ENCODE measurements at regions not wholly inside any gene's neighbourhood (a gene's known extent, or its start where the extent isn't known, plus 50 kb on each side); places are given as distances from the start of the nearest gene placed in this dataset.

- DNase-seq (no peak), ATAC-seq (no peak)
- intact Hi-C loops (cut with DNase I), result no loop called here
These were observed 124.9 kb downstream of the GLI2 start for GRCh38 chr2:120860579-120860922.

- intact Hi-C loops (cut with DNase I), result no loop called here
- no peak for ATAC-seq
- DNase-seq, result no peak
These were observed 125.5 kb downstream of the GLI2 start for GRCh38 chr2:120861191-120861575.

- intact Hi-C loops (cut with DNase I), result no loop called here
- ATAC-seq, result no peak
- peak; percentile 15 for DNase-seq
These were observed 126.0 kb downstream of the GLI2 start for GRCh38 chr2:120861576-120862191.

GRCh38 chr2:120862201-120863060, 126.8 kb downstream of the GLI2 start:
- no peak for ATAC-seq
- intact Hi-C loops (cut with DNase I), result no loop called here

GRCh38 chr2:120863146-120863545, 127.5 kb downstream of the GLI2 start:
- ATAC-seq (no peak), DNase-seq (no peak)
- intact Hi-C loops (cut with DNase I), result no loop called here

More at GRCh38 chr2:120862201-120863060, 126.8 kb downstream of the GLI2 start:
- DNase-seq, result peak; percentile 14

DNA sequence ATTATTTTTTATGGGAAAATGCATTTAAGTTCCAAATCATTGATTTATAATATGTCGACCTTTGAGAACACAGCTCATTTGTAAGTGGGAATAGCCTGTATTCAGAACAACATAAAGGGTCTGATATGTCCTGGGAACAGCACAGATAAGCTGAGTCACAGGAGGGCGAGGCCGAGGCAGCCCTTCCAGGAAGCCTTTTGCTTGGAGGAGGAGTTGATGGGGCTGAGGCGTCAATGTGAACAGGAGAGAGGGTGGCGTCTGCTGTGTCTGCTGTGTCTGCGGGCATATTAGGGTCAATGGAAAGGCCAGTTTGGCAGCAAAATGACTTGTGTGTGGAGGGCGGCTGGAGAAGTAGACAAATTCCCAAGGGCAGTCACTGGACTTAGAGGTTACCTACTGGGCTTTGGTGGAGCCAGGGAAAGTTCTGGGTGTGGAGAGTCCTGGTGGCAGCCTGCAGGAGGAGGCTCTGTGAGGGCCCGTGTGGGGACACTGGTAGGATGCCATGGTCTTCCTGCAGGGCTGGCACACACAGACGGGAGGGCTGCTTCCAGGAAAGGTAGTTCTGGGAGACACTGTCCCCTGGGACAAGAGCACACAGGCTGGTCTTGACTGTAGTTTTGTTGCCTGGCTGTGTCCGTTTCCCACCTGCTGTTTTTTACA, 128.1 kb downstream of the GLI2 start:
- peak; percentile 70 for DNase-seq
- intact Hi-C loops (cut with DNase I), result no loop called here

DNA sequence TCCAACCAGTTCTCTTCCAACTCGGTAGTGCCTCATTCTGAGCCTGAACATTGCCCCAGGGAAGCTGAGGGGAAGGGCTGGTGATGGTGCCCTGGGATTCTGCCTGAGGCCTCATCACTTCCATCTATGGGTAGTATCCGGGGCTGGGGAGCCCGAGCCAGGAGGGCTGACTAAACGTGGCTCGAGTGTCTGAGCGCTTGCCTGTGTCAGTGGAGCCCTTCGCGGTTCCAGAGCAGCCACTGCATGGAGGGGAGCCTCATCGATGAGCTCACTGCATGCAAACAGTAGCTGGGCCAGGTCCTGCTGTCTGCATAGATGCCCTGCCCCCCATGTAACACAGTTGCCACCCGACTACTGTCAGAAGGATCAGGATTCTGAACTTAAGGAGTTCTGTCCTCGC, 129.3 kb downstream of the GLI2 start:
- no peak for ATAC-seq
- DNase-seq, result no peak
- intact Hi-C loops (cut with DNase I), result no loop called here

More for the DNA sequence above, 128.1 kb downstream of the GLI2 start:
- ATAC-seq, result peak in 1 of 2 donors; percentile 53

GRCh38 chr2:120865656-120866055, 130.0 kb downstream of the GLI2 start:
- DNase-seq, result no peak

GRCh38 chr2:120866071-120866470, 130.4 kb downstream of the GLI2 start:
- ATAC-seq, result no peak
- DNase-seq, result no peak
- intact Hi-C loops (cut with DNase I), result no loop called here

More at GRCh38 chr2:120865656-120866055, 130.0 kb downstream of the GLI2 start:
- intact Hi-C loops (cut with DNase I), result no loop called here
- no peak for ATAC-seq

GRCh38 chr2:120866483-120867140, 130.9 kb downstream of the GLI2 start:
- no peak for DNase-seq
- intact Hi-C loops (cut with DNase I), result no loop called here
- ATAC-seq, result no peak

DNA sequence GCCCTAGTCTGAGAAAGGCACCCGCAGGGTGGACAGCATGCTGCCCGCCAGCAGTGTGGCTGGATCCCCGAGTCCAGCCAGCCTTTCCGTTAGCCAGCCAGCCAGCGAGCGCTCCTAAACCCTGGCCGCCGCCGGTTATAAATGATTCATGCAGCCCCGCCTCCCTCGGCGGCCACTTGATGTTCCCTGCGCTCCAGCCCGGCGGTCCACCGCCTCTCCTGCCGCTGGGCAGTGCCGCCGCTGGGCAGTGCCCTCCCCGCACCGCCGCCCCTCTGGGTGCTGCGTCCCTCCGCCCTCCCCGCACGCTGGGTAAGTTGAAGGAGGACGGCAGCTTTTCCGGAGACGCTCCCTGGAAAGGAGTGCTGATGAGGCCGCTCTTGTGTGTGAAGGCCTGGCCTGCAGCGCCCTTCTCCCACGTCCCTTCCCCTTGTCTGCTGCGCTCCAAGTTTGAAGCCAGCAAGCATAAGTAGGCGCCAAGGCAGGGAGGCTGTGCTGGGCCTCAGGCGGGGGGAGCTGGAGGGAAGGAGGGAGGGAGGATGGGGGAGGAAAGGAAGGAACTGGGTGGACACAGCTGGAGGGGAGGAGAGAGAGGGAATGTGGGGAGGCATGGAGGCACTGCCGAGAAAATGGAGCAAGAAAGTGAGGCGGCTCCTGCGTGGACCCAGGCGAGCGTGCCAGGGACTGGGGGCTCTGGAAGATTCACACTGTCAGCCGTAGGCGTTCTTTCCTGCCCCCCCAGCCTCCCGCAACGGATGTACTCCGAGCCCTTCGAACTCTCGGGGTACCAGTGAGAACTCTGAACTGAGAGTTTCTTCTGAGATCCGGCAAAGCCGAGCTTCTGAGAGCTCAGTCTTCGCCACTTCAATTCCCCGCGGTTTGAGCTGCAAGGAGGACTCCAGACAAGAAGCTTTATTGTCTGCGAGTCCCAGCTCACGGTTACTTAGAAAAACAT, 131.9 kb downstream of the GLI2 start:
- ATAC-seq (peak; percentile 85 to 90), DNase-seq (peak; percentile 89)
- intact Hi-C loops (cut with DNase I), result no loop called here

GRCh38 chr2:120868366-120868765, 132.7 kb downstream of the GLI2 start:
- DNase-seq (no peak), ATAC-seq (no peak)
- intact Hi-C loops (cut with DNase I), result no loop called here

- DNase-seq, result no peak
- intact Hi-C loops (cut with DNase I), result no loop called here
These were observed 133.5 kb downstream of the GLI2 start for GRCh38 chr2:120869036-120869729.

DNA sequence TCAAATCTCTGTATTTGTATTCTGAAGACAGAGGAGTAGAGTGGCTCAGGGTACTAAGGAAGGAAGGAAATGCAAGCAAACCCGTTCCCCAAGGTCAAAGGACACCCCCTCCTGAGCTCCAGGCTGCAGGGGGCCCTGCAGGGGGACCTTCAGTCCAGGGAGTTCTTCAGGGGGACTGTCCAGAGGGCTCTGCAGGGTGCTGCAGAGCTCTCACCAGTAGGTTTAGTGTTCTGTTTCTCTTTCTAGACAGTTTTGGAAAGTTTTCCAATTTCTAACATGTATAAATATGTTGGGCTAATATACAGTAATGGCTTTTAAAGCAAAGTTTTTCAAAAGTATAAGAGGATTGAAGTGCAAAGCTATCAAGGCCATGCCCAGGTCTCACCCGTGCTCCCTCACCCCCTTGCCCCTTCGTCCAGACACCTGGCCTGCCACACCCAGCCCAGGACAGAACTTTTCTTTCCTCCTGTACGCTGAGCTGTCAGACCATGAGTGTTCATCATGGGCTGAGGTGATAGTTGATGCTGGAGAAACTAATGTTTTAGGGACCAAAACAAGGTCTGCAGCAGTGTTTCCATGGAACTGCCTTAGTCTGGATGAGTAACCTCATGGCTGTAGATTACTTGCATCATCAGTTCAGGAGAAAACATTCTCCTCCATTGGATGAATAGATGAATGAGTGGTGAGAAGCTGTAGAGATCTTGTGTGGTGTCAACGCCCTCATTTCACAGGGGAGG, 134.2 kb downstream of the GLI2 start:
- no peak for ATAC-seq
- intact Hi-C loops (cut with DNase I), result no loop called here
- DNase-seq, result no peak

More at GRCh38 chr2:120869036-120869729, 133.5 kb downstream of the GLI2 start:
- no peak for ATAC-seq

DNA sequence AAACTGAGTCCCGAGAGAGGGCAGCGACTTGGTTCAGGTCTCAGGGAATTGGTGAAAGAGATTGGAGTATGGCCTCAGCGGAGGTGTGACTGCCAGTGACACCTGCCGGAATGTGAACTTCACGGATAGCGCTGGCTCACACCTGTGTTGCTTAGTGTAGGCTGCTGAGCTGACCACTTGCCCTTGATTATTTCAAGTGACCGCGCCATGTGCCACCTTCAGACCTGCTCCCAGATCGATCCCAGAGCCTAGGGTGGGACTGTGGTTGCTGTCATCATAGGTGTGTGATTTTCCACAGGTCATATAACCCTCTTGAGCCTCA, 134.8 kb downstream of the GLI2 start:
- ATAC-seq (no peak), DNase-seq (no peak)
- intact Hi-C loops (cut with DNase I), result no loop called here

DNA sequence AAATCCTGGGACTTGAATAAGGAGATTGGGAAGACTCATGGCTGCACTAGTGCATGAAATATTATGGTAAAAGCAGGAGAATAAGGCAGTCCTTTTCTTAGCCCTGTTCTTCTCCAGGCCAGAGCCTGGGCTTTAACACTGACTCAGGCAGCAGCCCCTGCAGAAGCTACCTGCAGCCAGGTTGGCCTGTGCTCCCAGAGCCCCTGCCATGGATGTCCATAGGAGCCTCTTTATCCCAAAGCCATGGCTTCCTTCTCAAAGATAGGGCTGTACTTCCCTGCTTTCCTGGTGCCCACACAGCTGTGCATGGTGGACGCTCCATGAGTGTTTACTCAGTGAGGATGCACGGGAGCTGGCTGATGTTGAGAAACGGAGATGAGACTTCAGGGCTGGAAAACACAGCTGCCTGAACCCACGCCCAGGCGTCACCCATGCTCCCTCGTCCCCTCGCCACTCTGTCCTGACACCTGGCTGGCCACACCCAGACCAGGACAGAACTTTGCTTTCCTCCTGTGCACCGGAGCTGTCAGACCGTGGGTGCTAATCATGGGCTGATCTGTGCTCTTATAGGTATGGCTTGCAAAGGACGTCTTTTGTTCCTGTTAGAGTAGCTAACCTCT, 135.5 kb downstream of the GLI2 start:
- intact Hi-C loops (cut with DNase I), result no loop called here
- DNase-seq, result no peak

More for the DNA sequence above, 135.5 kb downstream of the GLI2 start:
- no peak for ATAC-seq

All from left cardiac atrium (tissue), 4 donors.